Upper lobe of right lung (tissue), 1 donor: ENCODE measurements at regions not wholly inside any gene's neighbourhood (a gene's known extent, or its start where the extent isn't known, plus 50 kb on each side); places are given as distances from the start of the nearest gene placed in this dataset.

Source experiments
- ATAC-seq: fragments of 200-7000 bp; cut with Tn5 transposase; one replicate; pipeline ENCODE4 v1.9.1; 2020; ENCODE audit warnings: mild to moderate bottlenecking, moderate library complexity
- DNase-seq: peaks from one replicate; pipeline ENCODE4 v3.0.0-alpha.2; 2020
- H3K27ac ChIP-seq: fragments of 200-600 bp; one replicate; pipeline ENCODE4 v1.8.0; 2022
- H3K27me3 ChIP-seq: fragments of 200-600 bp; one replicate; pipeline ENCODE4 v1.8.0; 2022; ENCODE audit warnings: mild to moderate bottlenecking
- H3K36me3 ChIP-seq: fragments of 200-600 bp; one replicate; pipeline ENCODE4 v1.8.0; 2022
- H3K4me1 ChIP-seq: fragments of 200-600 bp; one replicate; pipeline ENCODE4 v1.8.0; 2022
- H3K4me3 ChIP-seq: fragments of 200-600 bp; one replicate; pipeline ENCODE4 v1.8.0; 2022; ENCODE audit warnings: mild to moderate bottlenecking
- H3K9me3 ChIP-seq: fragments of 200-600 bp; one replicate; pipeline ENCODE4 v1.8.0; 2022
- CTCF ChIP-seq: fragments of 200-600 bp; IDR thresholded peaks from one replicate; pipeline ENCODE4 v1.8.0; 2022; ENCODE audit warnings: antibody characterized with exemption
- intact Hi-C: fragments of 100-400 bp; cut with DNase I; formaldehyde crosslinking; loops from one replicate; pipeline ENCODE4 v1.11.0; 2022
- donor health status: DM: no; HTN: yes; CAD: no; lungs with severe emphysema.

DNA sequence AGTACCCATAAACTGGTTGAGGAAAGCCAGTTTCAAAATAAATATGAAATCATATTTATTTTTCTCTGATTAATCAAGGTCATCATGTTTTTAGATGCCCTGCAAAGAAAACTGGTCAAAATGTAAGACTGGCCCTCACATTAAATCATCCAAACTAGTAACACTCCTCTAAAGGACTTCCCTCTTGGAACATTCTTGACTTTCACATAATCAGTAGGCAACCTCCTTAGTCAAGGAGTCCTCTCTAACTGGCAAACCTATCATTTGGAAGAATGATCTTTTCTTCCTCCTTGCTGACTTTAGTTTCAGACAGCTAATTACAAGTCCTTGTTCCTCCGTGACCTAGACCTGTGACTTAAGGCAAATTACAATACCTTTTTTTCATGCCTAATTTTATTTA is 82.5 kb upstream of the DCBLD2 start:
- H3K4me1 ChIP-seq: peaks cover 6% of the 10 kb centered on the region
- H3K36me3 ChIP-seq: no peaks in the 10 kb centered on the region
- H3K9me3 ChIP-seq: no peaks in the 10 kb centered on the region
- TF ChIP-seq CTCF: no peak
- H3K27ac ChIP-seq: no peak overlapping the region
- intact Hi-C loops: no loop called here
- DNase-seq (no peak), ATAC-seq (no peak)
- no peak overlapping the region for H3K4me3 ChIP-seq
- H3K27me3 ChIP-seq: no peaks in the 10 kb centered on the region

- H3K9me3 ChIP-seq: no peaks in the 10 kb centered on the region
- no peak overlapping the region for H3K4me3 ChIP-seq
- no peaks in the 10 kb centered on the region for H3K27me3 ChIP-seq
- ATAC-seq: no peak
- no peak overlapping the region for H3K27ac ChIP-seq
- peaks cover 6% of the 10 kb centered on the region for H3K4me1 ChIP-seq
- intact Hi-C loops: no loop called here
- H3K36me3 ChIP-seq: no peaks in the 10 kb centered on the region
- DNase-seq: no peak
- TF ChIP-seq CTCF: no peak
Observed at GRCh38 chr3:98982351-98982750, 80.9 kb upstream of the DCBLD2 start.

GRCh38 chr3:98980915-98981596 is 79.6 kb upstream of the DCBLD2 start:
- Histone ChIP-seq H3K36me3 (no peaks in the 10 kb centered on the region), H3K4me1 (peaks cover 6% of the 10 kb centered on the region), H3K9me3 (no peaks in the 10 kb centered on the region), H3K27me3 (no peaks in the 10 kb centered on the region), H3K27ac (no peak overlapping the region), H3K4me3 (no peak overlapping the region)
- DNase-seq (no peak), ATAC-seq (no peak)
- intact Hi-C loops: no loop called here
- TF ChIP-seq CTCF: no peak

GRCh38 chr3:98979296-98979695 is 77.8 kb upstream of the DCBLD2 start:
- no peak for ATAC-seq
- DNase-seq: no peak
- Histone ChIP-seq H3K4me3 (no peak overlapping the region), H3K27me3 (no peaks in the 10 kb centered on the region), H3K9me3 (no peaks in the 10 kb centered on the region), H3K4me1 (no peaks in the 10 kb centered on the region), H3K36me3 (no peaks in the 10 kb centered on the region), H3K27ac (no peak overlapping the region)
- intact Hi-C loops: no loop called here
- TF ChIP-seq CTCF: no peak

GRCh38 chr3:98978068-98978811 is 76.7 kb upstream of the DCBLD2 start:
- Histone ChIP-seq H3K27me3 (no peaks in the 10 kb centered on the region), H3K4me1 (no peaks in the 10 kb centered on the region), H3K27ac (no peak overlapping the region), H3K9me3 (no peaks in the 10 kb centered on the region), H3K4me3 (no peak overlapping the region), H3K36me3 (no peaks in the 10 kb centered on the region)
- no peak for TF ChIP-seq CTCF
- ATAC-seq: no peak
- intact Hi-C loops: no loop called here
- no peak for DNase-seq
